HEK293 (cell line): ENCODE measurements at regions not wholly inside any gene's neighbourhood (a gene's known extent, or its start where the extent isn't known, plus 50 kb on each side); places are given as distances from the start of the nearest gene placed in this dataset.

Experiments used
- CTCF ChIA-PET: fragments of 350-600 bp; formaldehyde crosslinking; extraction: SDS; loops from one replicate; lab custom pipeline; 2021; ENCODE audit warnings: antibody characterized with exemption; lab: Yijun Ruan, JAX
- POLR2A ChIA-PET: fragments of 300-600 bp; formaldehyde crosslinking; extraction: SDS; loops from one replicate; lab custom pipeline; 2020; ENCODE audit warnings: antibody characterized with exemption, inconsistent platforms; lab: Yijun Ruan, JAX
- H3K27ac ChIP-seq: fragments of 200-500 bp; sonication (Bioruptor generic); 2 replicates; pipeline ENCODE4 v1.5.1; 2014; ENCODE audit warnings: low read depth, low read length, control low read depth, inconsistent platforms; ENCODE audit errors: extremely low read depth
- H3K36me3 ChIP-seq, 2 experiments: fragments of 200-500 bp in 1 of 2; sonication (Bioruptor generic) in 1 of 2; 1 replicate in 1 of 2; 2 replicates in 1 of 2; pipeline ENCODE4 v1.5.1; 2014 to 2017; ENCODE audit warnings: inconsistent platforms in 2 of 2, low read length in 2 of 2; ENCODE audit not compliant: control insufficient read depth in 2 of 2, insufficient read depth in 1 of 2
- H3K4me1 ChIP-seq: fragments of 200-500 bp; sonication (Bioruptor generic); 2 replicates; pipeline ENCODE4 v1.5.1; 2014; ENCODE audit warnings: mild to moderate bottlenecking, low read length, inconsistent platforms; ENCODE audit not compliant: control insufficient read depth, insufficient read depth
- H3K4me3 ChIP-seq: 2 replicates; pipeline ENCODE4 v1.5.1; 2011; ENCODE audit warnings: low read depth, mild to moderate bottlenecking, control low read depth, low read length, moderate library complexity
- H3K9me3 ChIP-seq: fragments of 200-500 bp; sonication (Bioruptor generic); 2 replicates; pipeline ENCODE4 v1.5.1; 2014; ENCODE audit warnings: low read depth, low read length, inconsistent platforms; ENCODE audit not compliant: control insufficient read depth, insufficient read depth
- CTCF ChIP-seq: fragments of 450-650 bp; formaldehyde crosslinking; IDR thresholded peaks from 2 replicates; pipeline ENCODE4 v1.5.1; 2016; ENCODE audit warnings: missing biosample characterization, missing genetic modification characterization
- GLIS1 ChIP-seq: fragments of 450-650 bp; formaldehyde crosslinking; IDR thresholded peaks from 2 replicates; pipeline ENCODE4 v1.5.1; 2016; ENCODE audit warnings: missing biosample characterization, missing genetic modification characterization
- KLF1 ChIP-seq: fragments of 450-650 bp; formaldehyde crosslinking; IDR thresholded peaks from 2 replicates; pipeline ENCODE4 v1.5.1; 2016; ENCODE audit warnings: missing biosample characterization, missing genetic modification characterization
- MYNN ChIP-seq: fragments of 450-650 bp; formaldehyde crosslinking; IDR thresholded peaks from 2 replicates; pipeline ENCODE4 v1.5.1; 2016; ENCODE audit warnings: missing biosample characterization, missing genetic modification characterization, borderline replicate concordance
- TRIM28 ChIP-seq: IDR thresholded peaks from 2 replicates; pipeline ENCODE4 v1.6.1; 2011; ENCODE audit warnings: low read length, control low read depth, borderline replicate concordance
- ZBTB20 ChIP-seq: fragments of 450-650 bp; formaldehyde crosslinking; IDR thresholded peaks from 2 replicates; pipeline ENCODE4 v1.5.1; 2016; ENCODE audit warnings: missing biosample characterization, missing genetic modification characterization
- ZFHX2 ChIP-seq: fragments of 450-650 bp; formaldehyde crosslinking; conservative IDR thresholded peaks from 2 replicates; pipeline ENCODE4 v1.5.1; 2016; ENCODE audit warnings: missing biosample characterization, missing genetic modification characterization
- ZNF202 ChIP-seq: fragments of 450-650 bp; formaldehyde crosslinking; IDR thresholded peaks from 2 replicates; pipeline ENCODE4 v1.5.1; 2016; ENCODE audit warnings: missing biosample characterization, missing genetic modification characterization, borderline replicate concordance
- ZNF280C ChIP-seq: fragments of 450-650 bp; formaldehyde crosslinking; IDR thresholded peaks from 2 replicates; pipeline ENCODE4 v1.5.1; 2016; ENCODE audit warnings: missing biosample characterization, missing genetic modification characterization
- ZNF404 ChIP-seq: fragments of 450-650 bp; formaldehyde crosslinking; IDR thresholded peaks from 2 replicates; pipeline ENCODE4 v1.5.1; 2017; ENCODE audit warnings: missing biosample characterization, missing genetic modification characterization
- ZNF433 ChIP-seq: fragments of 450-650 bp; formaldehyde crosslinking; IDR thresholded peaks from 2 replicates; pipeline ENCODE4 v1.5.1; 2016; ENCODE audit warnings: missing biosample characterization, missing genetic modification characterization, low read depth
- ZNF501 ChIP-seq: fragments of 450-650 bp; formaldehyde crosslinking; IDR thresholded peaks from 2 replicates; pipeline ENCODE4 v1.5.1; 2016; ENCODE audit warnings: missing biosample characterization, missing genetic modification characterization
- ZNF558 ChIP-seq: fragments of 450-650 bp; formaldehyde crosslinking; IDR thresholded peaks from 2 replicates; pipeline ENCODE4 v1.5.1; 2016; ENCODE audit warnings: missing biosample characterization, missing genetic modification characterization
- ZNF596 ChIP-seq: fragments of 450-650 bp; IDR thresholded peaks from 2 replicates; pipeline ENCODE4 v1.5.0; 2018; ENCODE audit warnings: missing biosample characterization, mild to moderate bottlenecking, missing genetic modification characterization, moderate library complexity
- ZNF621 ChIP-seq: fragments of 450-650 bp; formaldehyde crosslinking; IDR thresholded peaks from 2 replicates; pipeline ENCODE4 v1.5.1; 2017; ENCODE audit warnings: missing biosample characterization, missing genetic modification characterization
- ZNF645 ChIP-seq: fragments of 450-650 bp; formaldehyde crosslinking; IDR thresholded peaks from 2 replicates; pipeline ENCODE4; 2016; ENCODE audit warnings: missing biosample characterization, missing genetic modification characterization
- ZNF654 ChIP-seq: fragments of 450-650 bp; formaldehyde crosslinking; IDR thresholded peaks from 2 replicates; pipeline ENCODE4 v1.5.1; 2016; ENCODE audit warnings: low read depth, missing biosample characterization, missing genetic modification characterization
- ZNF677 ChIP-seq: fragments of 450-650 bp; IDR thresholded peaks from 2 replicates; pipeline ENCODE4 v1.5.0; 2018; ENCODE audit warnings: missing biosample characterization, mild to moderate bottlenecking, missing genetic modification characterization, moderate library complexity
- ZNF701 ChIP-seq: fragments of 450-650 bp; formaldehyde crosslinking; IDR thresholded peaks from 2 replicates; pipeline ENCODE4 v1.5.1; 2016; ENCODE audit warnings: missing biosample characterization, missing genetic modification characterization
- ZNF768 ChIP-seq: fragments of 450-650 bp; formaldehyde crosslinking; IDR thresholded peaks from 2 replicates; pipeline ENCODE4 v1.5.1; 2018; ENCODE audit warnings: missing biosample characterization, mild to moderate bottlenecking, missing genetic modification characterization
- ZNF830 ChIP-seq: fragments of 450-650 bp; IDR thresholded peaks from 2 replicates; pipeline ENCODE4 v1.5.0; 2018; ENCODE audit warnings: missing biosample characterization, missing genetic modification characterization, low read depth, mild to moderate bottlenecking, moderate library complexity
- ZSCAN30 ChIP-seq: fragments of 450-650 bp; IDR thresholded peaks from 2 replicates; pipeline ENCODE4 v1.5.1; 2018; ENCODE audit warnings: missing biosample characterization, mild to moderate bottlenecking, missing genetic modification characterization, moderate library complexity
- ZSCAN5A ChIP-seq: fragments of 450-650 bp; formaldehyde crosslinking; IDR thresholded peaks from 2 replicates; pipeline ENCODE4 v1.5.1; 2016; ENCODE audit warnings: missing biosample characterization, missing genetic modification characterization
- TF ChIP-seq, protein P1 (sequence below): IDR thresholded peaks from 2 replicates; pipeline ENCODE4 v1.6.1; 2011; ENCODE audit warnings: mild to moderate bottlenecking, low read depth, low read length, borderline replicate concordance
- TF ChIP-seq, protein P2 (sequence below): fragments of 450-650 bp; formaldehyde crosslinking; IDR thresholded peaks from 2 replicates; pipeline ENCODE4 v1.5.1; 2017; ENCODE audit warnings: missing biosample characterization, missing genetic modification characterization
- TF ChIP-seq, protein P3 (sequence below): fragments of 450-650 bp; formaldehyde crosslinking; IDR thresholded peaks from 2 replicates; pipeline ENCODE4 v1.5.1; 2016; ENCODE audit warnings: missing biosample characterization, missing genetic modification characterization

DNA sequence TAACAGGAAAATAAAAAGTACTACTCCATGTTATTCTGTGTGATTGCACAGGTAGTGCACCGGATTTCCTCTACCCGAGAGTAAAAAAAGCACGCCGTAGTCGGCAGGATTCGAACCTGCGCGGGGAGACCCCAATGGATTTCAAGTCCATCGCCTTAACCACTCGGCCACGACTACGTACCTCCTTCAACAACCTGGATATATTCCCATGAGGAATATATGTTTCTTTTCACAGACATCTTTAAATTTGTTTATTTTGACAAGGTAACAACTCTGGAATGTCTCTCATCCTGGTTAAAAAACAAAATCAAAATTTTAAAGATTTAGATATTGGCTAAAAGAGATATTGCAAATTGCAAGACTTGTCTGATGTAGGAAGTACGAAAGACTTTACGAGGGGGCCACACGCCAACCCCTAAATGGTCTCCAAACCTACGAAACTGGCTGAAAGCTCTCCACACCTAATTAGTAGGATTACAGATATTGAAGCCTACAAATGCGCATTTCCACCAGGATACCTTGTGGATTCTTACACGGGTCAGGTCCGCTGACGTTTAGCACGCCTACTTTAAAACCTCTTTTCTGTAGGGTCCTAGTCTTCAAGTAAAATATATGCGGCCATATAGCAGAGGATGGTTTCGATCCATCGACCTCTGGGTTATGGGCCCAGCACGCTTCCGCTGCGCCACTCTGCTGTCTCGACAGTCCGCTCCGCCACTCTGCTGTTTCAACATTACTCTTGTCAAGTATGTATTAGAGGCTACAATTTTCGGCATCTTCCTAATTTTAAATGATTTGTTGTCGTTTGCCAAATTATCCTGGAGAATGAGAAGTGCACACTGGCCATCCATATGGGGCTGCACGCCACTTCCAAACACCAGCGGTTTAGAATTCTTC lies 52.2 kb upstream of the BTN3A2 start:
- ChIA-PET POLR2A (interaction anchor here (0.9 to 1.1 kb wide), 2 partner anchors 19 to 27 kb away, joined by 3 to 5 read pairs; a partner anchor contains a TSS), CTCF (interaction anchor here (0.7 to 2.3 kb wide), 2 partner anchors 9 to 127 kb away, joined by 3 to 9 read pairs; no protein-coding TSS in a partner anchor)
- Histone ChIP-seq H3K4me3 (peak overlapping the region; percentile 52), H3K9me3 (no peaks in the 10 kb centered on the region), H3K36me3 (no peaks in the 10 kb centered on the region), H3K27ac (no peak overlapping the region), H3K4me1 (no peaks in the 10 kb centered on the region)
- TF ChIP-seq ZNF404 (tag by site-specific recombination) (no peak), ZFHX2 (tag by site-specific recombination) (peak; percentile 63), ZNF677 (tag by site-specific recombination) (no peak), ZBTB20 (tag by site-specific recombination) (no peak), ZNF701 (no peak), ZNF596 (peak; percentile 9; the same call in 1 of the 2 replicates), MYNN (tag by site-specific recombination) (no peak), TRIM28 (peak; percentile 74; the same call in 1 of the 2 replicates), ZSCAN30 (tag by site-specific recombination) (peak; percentile 100), ZNF558 (peak; percentile 58; the same call in 1 of the 2 replicates), ZNF433 (tag by site-specific recombination) (no peak), KLF1 (no peak), CTCF (tag by site-specific recombination) (no peak), ZSCAN5A (tag by site-specific recombination) (no peak), ZNF768 (tag by site-specific recombination) (0 out of 2 replicates have a peak, but pooled peaks have one; percentile 25), ZNF621 (tag by site-specific recombination) (no peak), ZNF202 (tag by site-specific recombination) (no peak), ZNF830 (peak; percentile 44), ZNF645 (tag by site-specific recombination) (no peak), ZNF280C (no peak), ZNF501 (tag by site-specific recombination) (peak; percentile 70; the same call in 1 of the 2 replicates), ZNF654 (tag by site-specific recombination) (no peak), GLIS1 (no peak)
- TF ChIP-seq, protein P1, sequence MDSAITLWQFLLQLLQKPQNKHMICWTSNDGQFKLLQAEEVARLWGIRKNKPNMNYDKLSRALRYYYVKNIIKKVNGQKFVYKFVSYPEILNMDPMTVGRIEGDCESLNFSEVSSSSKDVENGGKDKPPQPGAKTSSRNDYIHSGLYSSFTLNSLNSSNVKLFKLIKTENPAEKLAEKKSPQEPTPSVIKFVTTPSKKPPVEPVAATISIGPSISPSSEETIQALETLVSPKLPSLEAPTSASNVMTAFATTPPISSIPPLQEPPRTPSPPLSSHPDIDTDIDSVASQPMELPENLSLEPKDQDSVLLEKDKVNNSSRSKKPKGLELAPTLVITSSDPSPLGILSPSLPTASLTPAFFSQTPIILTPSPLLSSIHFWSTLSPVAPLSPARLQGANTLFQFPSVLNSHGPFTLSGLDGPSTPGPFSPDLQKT: no peak
- TF ChIP-seq, protein P2, sequence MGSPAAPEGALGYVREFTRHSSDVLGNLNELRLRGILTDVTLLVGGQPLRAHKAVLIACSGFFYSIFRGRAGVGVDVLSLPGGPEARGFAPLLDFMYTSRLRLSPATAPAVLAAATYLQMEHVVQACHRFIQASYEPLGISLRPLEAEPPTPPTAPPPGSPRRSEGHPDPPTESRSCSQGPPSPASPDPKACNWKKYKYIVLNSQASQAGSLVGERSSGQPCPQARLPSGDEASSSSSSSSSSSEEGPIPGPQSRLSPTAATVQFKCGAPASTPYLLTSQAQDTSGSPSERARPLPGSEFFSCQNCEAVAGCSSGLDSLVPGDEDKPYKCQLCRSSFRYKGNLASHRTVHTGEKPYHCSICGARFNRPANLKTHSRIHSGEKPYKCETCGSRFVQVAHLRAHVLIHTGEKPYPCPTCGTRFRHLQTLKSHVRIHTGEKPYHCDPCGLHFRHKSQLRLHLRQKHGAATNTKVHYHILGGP (tag by site-specific recombination): no peak
- TF ChIP-seq, protein P3, sequence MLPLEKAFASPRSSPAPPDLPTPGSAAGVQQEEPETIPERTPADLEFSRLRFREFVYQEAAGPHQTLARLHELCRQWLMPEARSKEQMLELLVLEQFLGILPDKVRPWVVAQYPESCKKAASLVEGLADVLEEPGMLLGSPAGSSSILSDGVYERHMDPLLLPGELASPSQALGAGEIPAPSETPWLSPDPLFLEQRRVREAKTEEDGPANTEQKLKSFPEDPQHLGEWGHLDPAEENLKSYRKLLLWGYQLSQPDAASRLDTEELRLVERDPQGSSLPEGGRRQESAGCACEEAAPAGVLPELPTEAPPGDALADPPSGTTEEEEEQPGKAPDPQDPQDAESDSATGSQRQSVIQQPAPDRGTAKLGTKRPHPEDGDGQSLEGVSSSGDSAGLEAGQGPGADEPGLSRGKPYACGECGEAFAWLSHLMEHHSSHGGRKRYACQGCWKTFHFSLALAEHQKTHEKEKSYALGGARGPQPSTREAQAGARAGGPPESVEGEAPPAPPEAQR (tag by site-specific recombination): 0 out of 2 replicates have a peak, but pooled peaks have one; percentile 27
